HEK293 (cell line): ENCODE measurements at regions not wholly inside any gene's neighbourhood (a gene's known extent, or its start where the extent isn't known, plus 50 kb on each side); places are given as distances from the start of the nearest gene placed in this dataset.

Experiments
- CTCF ChIA-PET: fragments of 350-600 bp; formaldehyde crosslinking; extraction: SDS; loops from one replicate; lab custom pipeline; 2021; ENCODE audit warnings: antibody characterized with exemption; lab: Yijun Ruan, JAX
- POLR2A ChIA-PET: fragments of 300-600 bp; formaldehyde crosslinking; extraction: SDS; loops from one replicate; lab custom pipeline; 2020; ENCODE audit warnings: antibody characterized with exemption, inconsistent platforms; lab: Yijun Ruan, JAX
- H3K27ac ChIP-seq: fragments of 200-500 bp; sonication (Bioruptor generic); 2 replicates; pipeline ENCODE4 v1.5.1; 2014; ENCODE audit warnings: low read depth, low read length, control low read depth, inconsistent platforms; ENCODE audit errors: extremely low read depth
- H3K36me3 ChIP-seq, 2 experiments: fragments of 200-500 bp in 1 of 2; sonication (Bioruptor generic) in 1 of 2; 1 replicate in 1 of 2; 2 replicates in 1 of 2; pipeline ENCODE4 v1.5.1; 2014 to 2017; ENCODE audit warnings: inconsistent platforms in 2 of 2, low read length in 2 of 2; ENCODE audit not compliant: control insufficient read depth in 2 of 2, insufficient read depth in 1 of 2
- H3K4me1 ChIP-seq: fragments of 200-500 bp; sonication (Bioruptor generic); 2 replicates; pipeline ENCODE4 v1.5.1; 2014; ENCODE audit warnings: mild to moderate bottlenecking, low read length, inconsistent platforms; ENCODE audit not compliant: control insufficient read depth, insufficient read depth
- H3K4me3 ChIP-seq: 2 replicates; pipeline ENCODE4 v1.5.1; 2011; ENCODE audit warnings: low read depth, mild to moderate bottlenecking, control low read depth, low read length, moderate library complexity
- H3K9me3 ChIP-seq: fragments of 200-500 bp; sonication (Bioruptor generic); 2 replicates; pipeline ENCODE4 v1.5.1; 2014; ENCODE audit warnings: low read depth, low read length, inconsistent platforms; ENCODE audit not compliant: control insufficient read depth, insufficient read depth
- ZBTB48 ChIP-seq: fragments of 450-650 bp; formaldehyde crosslinking; IDR thresholded peaks from 2 replicates; pipeline ENCODE4 v1.5.1; 2016; ENCODE audit warnings: missing biosample characterization, missing genetic modification characterization
- ZNF121 ChIP-seq: fragments of 450-650 bp; formaldehyde crosslinking; IDR thresholded peaks from 2 replicates; pipeline ENCODE4 v1.5.1; 2016; ENCODE audit warnings: missing biosample characterization, missing genetic modification characterization
- ZNF19 ChIP-seq: fragments of 450-650 bp; formaldehyde crosslinking; IDR thresholded peaks from 2 replicates; pipeline ENCODE4; 2016; ENCODE audit warnings: missing biosample characterization, missing genetic modification characterization, low read depth
- ZNF214 ChIP-seq: fragments of 450-650 bp; formaldehyde crosslinking; IDR thresholded peaks from 2 replicates; pipeline ENCODE4 v1.5.1; 2017; ENCODE audit warnings: missing biosample characterization, mild to moderate bottlenecking, missing genetic modification characterization, borderline replicate concordance
- ZNF324 ChIP-seq: fragments of 450-650 bp; formaldehyde crosslinking; IDR thresholded peaks from 2 replicates; pipeline ENCODE4 v1.5.1; 2016; ENCODE audit warnings: missing biosample characterization, missing genetic modification characterization
- ZNF341 ChIP-seq: fragments of 450-650 bp; formaldehyde crosslinking; IDR thresholded peaks from 2 replicates; pipeline ENCODE4; 2016; ENCODE audit warnings: low read depth, missing biosample characterization, missing genetic modification characterization
- ZNF426 ChIP-seq: fragments of 450-650 bp; formaldehyde crosslinking; IDR thresholded peaks from 2 replicates; pipeline ENCODE4 v1.5.1; 2017; ENCODE audit warnings: missing biosample characterization, missing genetic modification characterization, mild to moderate bottlenecking, inconsistent platforms, moderate library complexity
- ZNF571 ChIP-seq: fragments of 450-650 bp; formaldehyde crosslinking; IDR thresholded peaks from 2 replicates; pipeline ENCODE4 v1.5.0; 2017; ENCODE audit warnings: missing biosample characterization, missing genetic modification characterization
- ZNF596 ChIP-seq: fragments of 450-650 bp; IDR thresholded peaks from 2 replicates; pipeline ENCODE4 v1.5.0; 2018; ENCODE audit warnings: missing biosample characterization, mild to moderate bottlenecking, missing genetic modification characterization, moderate library complexity
- ZNF76 ChIP-seq: fragments of 450-650 bp; formaldehyde crosslinking; IDR thresholded peaks from 2 replicates; pipeline ENCODE4; 2016; ENCODE audit warnings: low read depth, missing biosample characterization, missing genetic modification characterization, borderline replicate concordance
- ZNF776 ChIP-seq: fragments of 450-650 bp; formaldehyde crosslinking; IDR thresholded peaks from 2 replicates; pipeline ENCODE4 v1.5.0; 2017; ENCODE audit warnings: missing biosample characterization, missing genetic modification characterization, borderline replicate concordance
- ZNF785 ChIP-seq: fragments of 450-650 bp; formaldehyde crosslinking; IDR thresholded peaks from 2 replicates; pipeline ENCODE4 v1.5.1; 2016; ENCODE audit warnings: missing biosample characterization, missing genetic modification characterization
- ZSCAN23 ChIP-seq: fragments of 450-650 bp; formaldehyde crosslinking; IDR thresholded peaks from 2 replicates; pipeline ENCODE4 v1.5.1; 2016; ENCODE audit warnings: missing biosample characterization, missing genetic modification characterization
- TF ChIP-seq, protein P1 (sequence below): fragments of 450-650 bp; formaldehyde crosslinking; IDR thresholded peaks from 2 replicates; pipeline ENCODE4 v1.5.1; 2016; ENCODE audit warnings: missing biosample characterization, missing genetic modification characterization
- TF ChIP-seq, protein P2 (sequence below): fragments of 450-650 bp; formaldehyde crosslinking; IDR thresholded peaks from 2 replicates; pipeline ENCODE4 v1.5.1; 2016; ENCODE audit warnings: missing biosample characterization, missing genetic modification characterization, low read depth
- TF ChIP-seq, protein P3 (sequence below): fragments of 450-650 bp; formaldehyde crosslinking; IDR thresholded peaks from 2 replicates; pipeline ENCODE4 v1.5.0; 2017; ENCODE audit warnings: missing biosample characterization, missing genetic modification characterization, borderline replicate concordance
- TF ChIP-seq, protein P4 (sequence below): fragments of 450-650 bp; formaldehyde crosslinking; IDR thresholded peaks from 2 replicates; pipeline ENCODE4 v1.5.1; 2016; ENCODE audit warnings: missing biosample characterization, missing genetic modification characterization, borderline replicate concordance
- TF ChIP-seq, protein P5 (sequence below): fragments of 450-650 bp; formaldehyde crosslinking; IDR thresholded peaks from 2 replicates; pipeline ENCODE4 v1.5.1; 2016; ENCODE audit warnings: missing biosample characterization, missing genetic modification characterization
- TF ChIP-seq, protein P6 (sequence below): fragments of 450-650 bp; formaldehyde crosslinking; optimal IDR thresholded peaks from 2 replicates; pipeline ENCODE3; 2016; ENCODE audit warnings: missing biosample characterization, mild to moderate bottlenecking, missing genetic modification characterization

DNA sequence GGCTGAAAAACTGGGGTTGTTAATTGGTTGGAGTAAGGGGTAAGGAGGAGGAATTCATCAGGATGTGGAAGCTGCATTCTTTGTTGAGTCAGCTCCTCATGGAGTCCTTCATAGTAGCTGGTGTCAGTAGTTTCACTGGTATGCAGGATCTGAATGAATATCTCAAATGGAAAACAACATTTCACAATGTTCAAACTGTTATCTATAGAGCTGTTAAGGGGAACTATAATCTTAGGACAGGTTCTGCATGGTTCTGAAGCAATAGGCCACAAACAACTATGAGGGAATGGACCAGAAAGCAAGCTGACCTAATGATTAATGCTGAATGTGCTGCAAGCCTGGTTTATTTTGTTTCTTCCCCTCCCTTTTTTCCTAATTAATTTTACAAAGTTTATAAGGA lies 225.8 kb downstream of the IPMK start (continued):
- TF ChIP-seq, protein P1, sequence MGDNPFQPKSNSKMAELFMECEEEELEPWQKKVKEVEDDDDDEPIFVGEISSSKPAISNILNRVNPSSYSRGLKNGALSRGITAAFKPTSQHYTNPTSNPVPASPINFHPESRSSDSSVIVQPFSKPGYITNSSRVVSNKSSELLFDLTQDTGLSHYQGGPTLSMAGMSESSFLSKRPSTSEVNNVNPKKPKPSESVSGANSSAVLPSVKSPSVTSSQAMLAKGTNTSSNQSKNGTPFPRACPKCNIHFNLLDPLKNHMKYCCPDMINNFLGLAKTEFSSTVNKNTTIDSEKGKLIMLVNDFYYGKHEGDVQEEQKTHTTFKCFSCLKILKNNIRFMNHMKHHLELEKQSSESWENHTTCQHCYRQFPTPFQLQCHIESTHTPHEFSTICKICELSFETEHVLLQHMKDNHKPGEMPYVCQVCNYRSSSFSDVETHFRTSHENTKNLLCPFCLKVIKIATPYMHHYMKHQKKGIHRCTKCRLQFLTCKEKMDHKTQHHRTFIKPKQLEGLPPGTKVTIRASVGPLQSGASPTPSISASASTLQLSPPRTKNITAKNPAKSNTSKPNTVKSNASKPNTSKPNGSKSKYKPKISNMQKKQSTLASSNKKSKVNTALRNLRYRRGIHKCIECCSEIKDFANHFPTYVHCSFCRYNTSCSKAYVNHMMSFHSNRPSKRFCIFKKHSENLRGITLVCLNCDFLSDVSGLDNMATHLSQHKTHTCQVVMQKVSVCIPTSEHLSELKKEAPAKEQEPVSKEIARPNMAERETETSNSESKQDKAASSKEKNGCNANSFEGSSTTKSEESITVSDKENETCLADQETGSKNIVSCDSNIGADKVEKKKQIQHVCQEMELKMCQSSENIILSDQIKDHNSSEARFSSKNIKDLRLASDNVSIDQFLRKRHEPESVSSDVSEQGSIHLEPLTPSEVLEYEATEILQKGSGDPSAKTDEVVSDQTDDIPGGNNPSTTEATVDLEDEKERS (tag by site-specific recombination) = no peak
- TF ChIP-seq ZNF214 (no peak), ZNF19 (tag by site-specific recombination) (no peak), ZNF571 (tag by site-specific recombination) (no peak), ZSCAN23 (tag by site-specific recombination) (no peak)
- TF ChIP-seq, protein P2, sequence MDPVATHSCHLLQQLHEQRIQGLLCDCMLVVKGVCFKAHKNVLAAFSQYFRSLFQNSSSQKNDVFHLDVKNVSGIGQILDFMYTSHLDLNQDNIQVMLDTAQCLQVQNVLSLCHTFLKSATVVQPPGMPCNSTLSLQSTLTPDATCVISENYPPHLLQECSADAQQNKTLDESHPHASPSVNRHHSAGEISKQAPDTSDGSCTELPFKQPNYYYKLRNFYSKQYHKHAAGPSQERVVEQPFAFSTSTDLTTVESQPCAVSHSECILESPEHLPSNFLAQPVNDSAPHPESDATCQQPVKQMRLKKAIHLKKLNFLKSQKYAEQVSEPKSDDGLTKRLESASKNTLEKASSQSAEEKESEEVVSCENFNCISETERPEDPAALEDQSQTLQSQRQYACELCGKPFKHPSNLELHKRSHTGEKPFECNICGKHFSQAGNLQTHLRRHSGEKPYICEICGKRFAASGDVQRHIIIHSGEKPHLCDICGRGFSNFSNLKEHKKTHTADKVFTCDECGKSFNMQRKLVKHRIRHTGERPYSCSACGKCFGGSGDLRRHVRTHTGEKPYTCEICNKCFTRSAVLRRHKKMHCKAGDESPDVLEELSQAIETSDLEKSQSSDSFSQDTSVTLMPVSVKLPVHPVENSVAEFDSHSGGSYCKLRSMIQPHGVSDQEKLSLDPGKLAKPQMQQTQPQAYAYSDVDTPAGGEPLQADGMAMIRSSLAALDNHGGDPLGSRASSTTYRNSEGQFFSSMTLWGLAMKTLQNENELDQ (tag by site-specific recombination) = no peak

DNA sequence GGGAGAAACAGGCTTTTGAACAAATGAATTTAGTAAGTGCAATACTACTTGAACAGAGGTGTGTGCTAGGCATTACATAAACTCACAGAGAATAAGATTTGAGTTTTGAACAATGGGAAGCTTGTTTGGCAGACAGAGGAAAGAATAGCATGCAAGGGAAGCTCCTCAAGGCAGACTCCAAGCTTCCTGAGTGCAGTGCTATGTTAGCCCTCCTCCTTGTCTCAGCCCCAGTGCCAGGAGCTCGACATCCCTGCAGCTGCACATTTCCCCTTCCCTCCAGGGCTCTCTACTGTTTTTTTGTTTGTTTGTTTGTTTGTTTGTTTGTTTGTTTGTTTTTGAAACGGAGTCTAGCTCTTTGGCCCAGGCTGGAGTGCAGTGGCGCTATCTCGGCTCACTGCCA lies 237.5 kb downstream of the IPMK start:
- TF ChIP-seq ZNF426 (no peak), ZNF121 (tag by site-specific recombination) (no peak), ZNF596 (tag by site-specific recombination) (no peak), ZNF776 (no peak), ZNF76 (tag by site-specific recombination) (no peak), ZNF785 (no peak), ZNF341 (tag by site-specific recombination) (no peak), ZNF324 (tag by site-specific recombination) (no peak), ZBTB48 (tag by site-specific recombination) (no peak)
- TF ChIP-seq, protein P3, sequence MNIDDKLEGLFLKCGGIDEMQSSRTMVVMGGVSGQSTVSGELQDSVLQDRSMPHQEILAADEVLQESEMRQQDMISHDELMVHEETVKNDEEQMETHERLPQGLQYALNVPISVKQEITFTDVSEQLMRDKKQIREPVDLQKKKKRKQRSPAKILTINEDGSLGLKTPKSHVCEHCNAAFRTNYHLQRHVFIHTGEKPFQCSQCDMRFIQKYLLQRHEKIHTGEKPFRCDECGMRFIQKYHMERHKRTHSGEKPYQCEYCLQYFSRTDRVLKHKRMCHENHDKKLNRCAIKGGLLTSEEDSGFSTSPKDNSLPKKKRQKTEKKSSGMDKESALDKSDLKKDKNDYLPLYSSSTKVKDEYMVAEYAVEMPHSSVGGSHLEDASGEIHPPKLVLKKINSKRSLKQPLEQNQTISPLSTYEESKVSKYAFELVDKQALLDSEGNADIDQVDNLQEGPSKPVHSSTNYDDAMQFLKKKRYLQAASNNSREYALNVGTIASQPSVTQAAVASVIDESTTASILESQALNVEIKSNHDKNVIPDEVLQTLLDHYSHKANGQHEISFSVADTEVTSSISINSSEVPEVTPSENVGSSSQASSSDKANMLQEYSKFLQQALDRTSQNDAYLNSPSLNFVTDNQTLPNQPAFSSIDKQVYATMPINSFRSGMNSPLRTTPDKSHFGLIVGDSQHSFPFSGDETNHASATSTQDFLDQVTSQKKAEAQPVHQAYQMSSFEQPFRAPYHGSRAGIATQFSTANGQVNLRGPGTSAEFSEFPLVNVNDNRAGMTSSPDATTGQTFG = no peak
- TF ChIP-seq, protein P4, sequence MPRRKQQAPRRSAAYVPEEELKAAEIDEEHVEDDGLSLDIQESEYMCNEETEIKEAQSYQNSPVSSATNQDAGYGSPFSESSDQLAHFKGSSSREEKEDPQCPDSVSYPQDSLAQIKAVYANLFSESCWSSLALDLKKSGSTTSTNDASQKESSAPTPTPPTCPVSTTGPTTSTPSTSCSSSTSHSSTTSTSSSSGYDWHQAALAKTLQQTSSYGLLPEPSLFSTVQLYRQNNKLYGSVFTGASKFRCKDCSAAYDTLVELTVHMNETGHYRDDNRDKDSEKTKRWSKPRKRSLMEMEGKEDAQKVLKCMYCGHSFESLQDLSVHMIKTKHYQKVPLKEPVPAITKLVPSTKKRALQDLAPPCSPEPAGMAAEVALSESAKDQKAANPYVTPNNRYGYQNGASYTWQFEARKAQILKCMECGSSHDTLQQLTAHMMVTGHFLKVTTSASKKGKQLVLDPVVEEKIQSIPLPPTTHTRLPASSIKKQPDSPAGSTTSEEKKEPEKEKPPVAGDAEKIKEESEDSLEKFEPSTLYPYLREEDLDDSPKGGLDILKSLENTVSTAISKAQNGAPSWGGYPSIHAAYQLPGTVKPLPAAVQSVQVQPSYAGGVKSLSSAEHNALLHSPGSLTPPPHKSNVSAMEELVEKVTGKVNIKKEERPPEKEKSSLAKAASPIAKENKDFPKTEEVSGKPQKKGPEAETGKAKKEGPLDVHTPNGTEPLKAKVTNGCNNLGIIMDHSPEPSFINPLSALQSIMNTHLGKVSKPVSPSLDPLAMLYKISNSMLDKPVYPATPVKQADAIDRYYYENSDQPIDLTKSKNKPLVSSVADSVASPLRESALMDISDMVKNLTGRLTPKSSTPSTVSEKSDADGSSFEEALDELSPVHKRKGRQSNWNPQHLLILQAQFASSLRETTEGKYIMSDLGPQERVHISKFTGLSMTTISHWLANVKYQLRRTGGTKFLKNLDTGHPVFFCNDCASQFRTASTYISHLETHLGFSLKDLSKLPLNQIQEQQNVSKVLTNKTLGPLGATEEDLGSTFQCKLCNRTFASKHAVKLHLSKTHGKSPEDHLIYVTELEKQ = no peak
- TF ChIP-seq, protein P5, sequence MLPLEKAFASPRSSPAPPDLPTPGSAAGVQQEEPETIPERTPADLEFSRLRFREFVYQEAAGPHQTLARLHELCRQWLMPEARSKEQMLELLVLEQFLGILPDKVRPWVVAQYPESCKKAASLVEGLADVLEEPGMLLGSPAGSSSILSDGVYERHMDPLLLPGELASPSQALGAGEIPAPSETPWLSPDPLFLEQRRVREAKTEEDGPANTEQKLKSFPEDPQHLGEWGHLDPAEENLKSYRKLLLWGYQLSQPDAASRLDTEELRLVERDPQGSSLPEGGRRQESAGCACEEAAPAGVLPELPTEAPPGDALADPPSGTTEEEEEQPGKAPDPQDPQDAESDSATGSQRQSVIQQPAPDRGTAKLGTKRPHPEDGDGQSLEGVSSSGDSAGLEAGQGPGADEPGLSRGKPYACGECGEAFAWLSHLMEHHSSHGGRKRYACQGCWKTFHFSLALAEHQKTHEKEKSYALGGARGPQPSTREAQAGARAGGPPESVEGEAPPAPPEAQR (tag by site-specific recombination) = no peak
- TF ChIP-seq, protein P6, sequence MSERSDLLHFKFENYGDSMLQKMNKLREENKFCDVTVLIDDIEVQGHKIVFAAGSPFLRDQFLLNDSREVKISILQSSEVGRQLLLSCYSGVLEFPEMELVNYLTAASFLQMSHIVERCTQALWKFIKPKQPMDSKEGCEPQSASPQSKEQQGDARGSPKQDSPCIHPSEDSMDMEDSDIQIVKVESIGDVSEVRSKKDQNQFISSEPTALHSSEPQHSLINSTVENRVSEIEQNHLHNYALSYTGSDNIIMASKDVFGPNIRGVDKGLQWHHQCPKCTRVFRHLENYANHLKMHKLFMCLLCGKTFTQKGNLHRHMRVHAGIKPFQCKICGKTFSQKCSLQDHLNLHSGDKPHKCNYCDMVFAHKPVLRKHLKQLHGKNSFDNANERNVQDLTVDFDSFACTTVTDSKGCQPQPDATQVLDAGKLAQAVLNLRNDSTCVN (tag by site-specific recombination) = no peak
- TF ChIP-seq, all 188 proteins: peak for 0
- CTCF ChIA-PET = interaction anchor here (0.7 kb wide), 1 partner anchor 35 kb away, joined by 3 read pairs; no protein-coding TSS in a partner anchor

More for the DNA sequence above, 237.5 kb downstream of the IPMK start:
- Histone ChIP-seq H3K4me1 (no peaks in the 10 kb centered on the region), H3K27ac (no peak overlapping the region), H3K9me3 (no peaks in the 10 kb centered on the region), H3K36me3 (no peaks in the 10 kb centered on the region), H3K4me3 (no peak overlapping the region)
- POLR2A ChIA-PET = no interaction called here
